Breast epithelium (tissue), 3 donors: ENCODE measurements at regions not wholly inside any gene's neighbourhood (a gene's known extent, or its start where the extent isn't known, plus 50 kb on each side); places are given as distances from the start of the nearest gene placed in this dataset.

Experiments used
- CTCF ChIP-seq, 3 donors: fragments of 450-650 bp; IDR thresholded peaks; one replicate each; pipeline ENCODE4 v1.5.1; 2016 to 2017; ENCODE audit warnings: antibody characterized with exemption in 3 of 3, mild to moderate bottlenecking in 3 of 3, moderate library complexity in 3 of 3
- POLR2A ChIP-seq: fragments of 450-650 bp; IDR thresholded peaks from one replicate; pipeline ENCODE4 v1.6.1; 2016; ENCODE audit warnings: antibody characterized with exemption, mild to moderate bottlenecking, moderate library complexity
- POLR2AphosphoS5 ChIP-seq, 3 donors: sonication (generic); formaldehyde crosslinking; IDR thresholded peaks; one replicate each; pipeline ENCODE4 v1.6.1; 2017; ENCODE audit warnings: antibody characterized with exemption in 3 of 3

- TF ChIP-seq CTCF (IDR thresholded peaks at IDR 0.05) (no peak), POLR2AphosphoS5 (IDR thresholded peaks at IDR 0.05) (no peak), POLR2A (no peak)
Observed at GRCh38 chr5:133713209-133713608, 100.9 kb upstream of the FSTL4 start.
